Peyer's patch (tissue), 4 donors: ENCODE measurements at regions not wholly inside any gene's neighbourhood (a gene's known extent, or its start where the extent isn't known, plus 50 kb on each side); places are given as distances from the start of the nearest gene placed in this dataset.

Experiments
- CTCF ChIP-seq, 6 experiments: fragments of 450-650 bp in 4 of 6; fragments of 200-600 bp in 2 of 6; sonication (generic) in 1 of 6; IDR thresholded peaks; one replicate each; pipeline ENCODE4 v1.5.1; 2017 to 2019; ENCODE audit warnings: antibody characterized with exemption in 6 of 6, mild to moderate bottlenecking in 3 of 6, moderate library complexity in 1 of 6
- POLR2A ChIP-seq, 2 donors: fragments of 450-650 bp; IDR thresholded peaks; one replicate each; pipeline ENCODE4 v1.5.1; 2017; ENCODE audit warnings: antibody characterized with exemption in 2 of 2, mild to moderate bottlenecking in 2 of 2, moderate library complexity in 2 of 2

- TF ChIP-seq CTCF (IDR thresholded peaks at IDR 0.05): no peak
- no peak for TF ChIP-seq POLR2A (IDR thresholded peaks at IDR 0.05)
These were observed 449.7 kb upstream of the DDI1 start for GRCh38 chr11:103586756-103587155.
